GM12801 (cell line): ENCODE measurements at regions not wholly inside any gene's neighbourhood (a gene's known extent, or its start where the extent isn't known, plus 50 kb on each side); places are given as distances from the start of the nearest gene placed in this dataset.

ENCODE experiments used
- CTCF ChIP-seq: IDR thresholded peaks from one replicate; pipeline ENCODE4 v1.5.1; 2011; ENCODE audit warnings: control low read depth; ENCODE audit not compliant: insufficient read length; ENCODE audit errors: extremely low read depth

GRCh38 chr9:120214332-120214731 lies 365.6 kb downstream of the CDK5RAP2 start:
- TF ChIP-seq CTCF = no peak

DNA sequence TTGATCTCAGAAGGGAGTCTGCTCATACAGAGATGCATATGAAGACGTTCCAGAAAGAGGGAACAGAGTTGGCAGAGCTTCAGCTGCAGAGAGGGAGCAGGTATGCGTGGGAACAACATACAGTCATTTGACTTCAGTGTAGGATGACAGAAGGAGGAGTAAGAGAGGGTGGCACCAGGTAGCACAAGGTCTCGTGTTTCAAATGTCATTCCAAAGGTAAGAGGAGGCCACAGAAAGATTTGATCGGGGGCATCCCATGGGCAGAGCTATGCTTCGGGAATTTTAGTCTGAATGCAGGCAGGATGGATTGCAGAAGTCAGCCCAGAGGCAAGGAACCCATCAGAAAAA lies 367.1 kb downstream of the CDK5RAP2 start:
- TF ChIP-seq CTCF = no peak

DNA sequence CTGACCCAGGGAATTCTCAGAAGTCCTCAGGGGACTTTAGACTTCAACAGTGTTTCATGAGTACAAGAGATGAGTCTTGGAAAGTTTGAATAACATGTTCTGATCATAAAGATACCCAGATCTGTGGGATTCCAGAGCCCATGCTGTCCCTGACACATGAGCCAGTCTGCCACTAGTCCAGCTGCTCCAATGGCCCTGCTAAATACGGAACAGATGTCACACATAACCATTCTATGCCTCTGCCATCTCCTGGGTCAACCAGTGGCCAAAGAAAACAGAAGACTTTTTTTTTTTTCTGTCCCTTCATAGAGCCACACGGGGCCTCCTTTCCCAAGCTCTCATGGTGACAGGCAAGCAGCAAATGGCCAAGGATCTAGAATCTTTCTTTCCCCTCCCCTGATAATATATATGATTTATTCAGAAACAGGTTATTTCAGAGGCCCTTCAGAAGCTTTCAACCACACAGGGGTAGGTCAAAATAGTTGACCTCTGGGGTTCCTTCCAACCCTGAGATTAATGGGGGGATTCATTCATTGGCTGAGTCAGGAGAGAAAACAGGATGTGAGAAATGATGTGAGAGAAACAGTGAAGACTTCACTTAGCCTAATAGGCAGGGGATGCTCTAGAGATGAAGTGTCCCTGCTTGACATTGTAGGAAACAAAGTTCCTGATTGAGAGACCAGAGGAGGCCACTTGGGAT lies 367.7 kb downstream of the CDK5RAP2 start:
- no peak for TF ChIP-seq CTCF

GRCh38 chr9:120210274-120210673 lies 369.7 kb downstream of the CDK5RAP2 start:
- TF ChIP-seq CTCF = no peak

DNA sequence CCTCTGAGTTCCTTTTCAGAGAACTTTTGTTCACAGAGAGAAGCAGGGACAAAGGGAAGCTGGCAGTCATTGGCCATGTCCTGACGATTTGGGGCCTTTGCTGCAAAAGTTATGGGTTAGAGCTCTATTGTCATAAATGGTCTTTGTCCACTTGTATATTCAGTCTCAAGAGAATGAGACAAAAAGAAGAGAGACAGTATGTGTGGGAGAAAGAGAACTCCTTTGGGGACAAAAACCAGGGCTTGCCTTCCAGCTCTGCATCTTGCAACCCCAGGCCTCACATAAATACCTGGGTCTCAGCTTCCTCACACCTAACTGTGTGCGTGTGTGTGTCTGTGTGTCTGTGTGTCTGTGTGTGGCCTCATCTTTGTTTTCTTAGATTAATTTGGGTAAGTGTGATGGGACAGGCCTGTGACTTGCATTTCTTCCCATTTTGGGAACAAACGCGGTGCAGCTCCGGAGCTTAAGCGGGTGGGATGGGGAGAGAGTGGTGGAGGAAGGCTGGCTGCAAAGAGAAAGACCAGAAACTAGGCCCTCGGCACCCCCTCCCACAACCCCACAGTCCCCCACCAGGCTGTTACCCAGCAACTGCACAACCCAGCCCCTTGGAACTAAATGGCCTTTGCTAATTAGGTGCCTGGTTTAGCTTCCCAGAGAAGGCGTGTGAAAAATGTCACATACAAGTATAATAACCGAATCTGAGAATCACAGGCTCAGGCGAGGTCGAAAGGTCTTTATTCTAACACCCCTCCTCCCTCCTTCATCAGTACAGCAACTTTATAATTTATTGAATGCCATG lies 376.9 kb downstream of the CDK5RAP2 start:
- TF ChIP-seq CTCF = no peak

- no peak for TF ChIP-seq CTCF
These were observed 381.9 kb downstream of the CDK5RAP2 start for GRCh38 chr9:120198027-120198426.

DNA sequence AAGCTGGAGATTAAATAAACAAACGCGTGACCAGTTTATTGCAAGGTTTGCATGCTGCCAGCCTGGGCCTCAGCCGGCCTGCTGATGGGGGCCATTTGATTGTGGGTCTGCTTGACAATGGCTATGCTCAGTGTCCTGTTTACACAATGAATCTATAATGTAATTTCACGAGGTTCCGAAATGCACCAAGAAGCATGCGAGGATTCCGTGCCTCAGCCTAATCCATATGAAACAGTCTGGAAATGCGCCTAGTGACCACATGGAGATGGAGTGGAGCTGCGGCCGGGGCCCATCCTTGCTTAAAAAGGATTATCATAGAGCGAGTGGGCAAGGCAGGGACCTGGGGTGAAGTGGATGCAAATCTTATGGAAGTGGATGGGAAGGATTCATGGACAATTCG lies 382.4 kb downstream of the CDK5RAP2 start:
- no peak for TF ChIP-seq CTCF
